HepG2 (cell line): ENCODE measurements at regions not wholly inside any gene's neighbourhood (a gene's known extent, or its start where the extent isn't known, plus 50 kb on each side); places are given as distances from the start of the nearest gene placed in this dataset.

Experiments
- BHLHE40 ChIP-seq: IDR thresholded peaks from 2 replicates; pipeline ENCODE4 v1.6.1; 2011; ENCODE audit warnings: low read length, improper control_type of control experiment
- EZH2 ChIP-seq: conservative IDR thresholded peaks from 2 replicates; pipeline ENCODE4 v1.6.1; 2012; ENCODE audit warnings: mild to moderate bottlenecking, low read depth, low read length, moderate library complexity
- GABPB1 ChIP-seq: IDR thresholded peaks from 2 replicates; pipeline ENCODE4 v1.6.1; 2016; ENCODE audit warnings: mild to moderate bottlenecking, missing genetic modification reagents, moderate library complexity, missing compliant biosample characterization
- HDAC2 ChIP-seq: sonication (generic); formaldehyde crosslinking; IDR thresholded peaks from 2 replicates; pipeline ENCODE4 v1.4.0; 2020; ENCODE audit warnings: missing genetic modification reagents
- HNF4G ChIP-seq, 2 experiments: sonication (generic) in 1 of 2; formaldehyde crosslinking in 1 of 2; IDR thresholded peaks; 2 replicates each; pipeline versions ENCODE4 v1.4.0 to v1.6.1; 2011 to 2020; ENCODE audit warnings: borderline replicate concordance in 2 of 2, low read depth in 2 of 2, mild to moderate bottlenecking in 2 of 2, low read length in 1 of 2, missing genetic modification reagents in 1 of 2, moderate library complexity in 1 of 2
- KAT8 ChIP-seq: IDR thresholded peaks from 2 replicates; pipeline ENCODE4 v1.6.1; 2016; ENCODE audit warnings: missing genetic modification reagents, missing compliant biosample characterization
- KLF9 ChIP-seq: IDR thresholded peaks from 2 replicates; pipeline ENCODE4 v1.6.1; 2016; ENCODE audit warnings: low read depth
- POLR2A ChIP-seq, 2 experiments: IDR thresholded peaks; 2 replicates each; pipeline ENCODE4 v1.6.1; 2011; ENCODE audit warnings: low read depth in 2 of 2, low read length in 2 of 2, mild to moderate bottlenecking in 1 of 2, moderate library complexity in 1 of 2; ENCODE audit not compliant: insufficient read depth in 1 of 2
- RAD51 ChIP-seq: fragments of 450-650 bp; IDR thresholded peaks from 2 replicates; pipeline ENCODE4 v1.6.1; 2016; ENCODE audit warnings: borderline replicate concordance
- TBX2 ChIP-seq: sonication (generic); formaldehyde crosslinking; IDR thresholded peaks from 2 replicates; pipeline ENCODE4 v1.5.0; 2020; ENCODE audit warnings: missing genetic modification reagents, mild to moderate bottlenecking, borderline replicate concordance
- ZNF33A ChIP-seq: sonication (generic); formaldehyde crosslinking; IDR thresholded peaks from 2 replicates; pipeline ENCODE4 v1.5.1; 2020; ENCODE audit warnings: missing genetic modification reagents, mild to moderate bottlenecking, moderate library complexity, borderline replicate concordance
- TF ChIP-seq, protein P1 (sequence below): IDR thresholded peaks from 2 replicates; pipeline ENCODE4 v1.6.1; 2012; ENCODE audit warnings: inconsistent platforms
- TF ChIP-seq, protein P2 (sequence below): IDR thresholded peaks from 2 replicates; pipeline ENCODE4 v1.6.1; 2016; ENCODE audit warnings: mild to moderate bottlenecking, missing biosample characterization, missing genetic modification reagents

DNA sequence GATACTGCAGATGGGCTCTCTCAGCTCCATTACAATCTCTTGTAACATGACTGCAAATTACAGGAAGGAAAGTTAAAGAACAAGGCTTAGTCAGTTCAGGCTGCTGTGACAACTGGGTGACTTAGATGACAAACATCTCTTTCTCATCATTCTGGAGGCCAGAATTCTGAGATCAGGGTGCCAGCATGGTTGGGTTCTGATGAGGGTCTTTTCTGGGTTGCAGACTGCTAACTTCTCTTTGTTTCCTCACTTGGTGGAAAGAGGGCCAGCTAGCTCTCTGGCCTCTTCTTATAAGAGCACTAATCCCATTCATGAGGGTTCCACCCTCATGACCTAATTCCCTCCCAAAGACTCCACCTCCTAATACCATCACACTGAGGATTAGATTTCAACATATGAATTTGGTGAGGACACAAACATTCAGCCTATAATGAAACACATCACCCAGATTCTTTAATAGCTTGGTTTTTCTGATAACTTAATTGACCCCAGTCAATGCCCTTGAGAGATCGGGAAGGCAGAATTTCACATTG lies 73.6 kb upstream of the MAMDC2 start:
- no peak for TF ChIP-seq TBX2
- no peak for TF ChIP-seq KLF9 (CRISPR knock-in tag)
- TF ChIP-seq, protein P1, sequence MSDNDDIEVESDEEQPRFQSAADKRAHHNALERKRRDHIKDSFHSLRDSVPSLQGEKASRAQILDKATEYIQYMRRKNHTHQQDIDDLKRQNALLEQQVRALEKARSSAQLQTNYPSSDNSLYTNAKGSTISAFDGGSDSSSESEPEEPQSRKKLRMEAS, result no peak
- TF ChIP-seq GABPB1, result no peak
- TF ChIP-seq ZNF33A (CRISPR knock-in tag), result no peak
- no peak for TF ChIP-seq RAD51
- TF ChIP-seq, protein P2, sequence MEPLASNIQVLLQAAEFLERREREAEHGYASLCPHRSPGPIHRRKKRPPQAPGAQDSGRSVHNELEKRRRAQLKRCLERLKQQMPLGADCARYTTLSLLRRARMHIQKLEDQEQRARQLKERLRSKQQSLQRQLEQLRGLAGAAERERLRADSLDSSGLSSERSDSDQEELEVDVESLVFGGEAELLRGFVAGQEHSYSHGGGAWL (CRISPR knock-in tag), result no peak
- no peak for TF ChIP-seq EZH2
- no peak for TF ChIP-seq KAT8 (CRISPR knock-in tag)
- TF ChIP-seq HDAC2, result no peak
- TF ChIP-seq POLR2A (IDR thresholded peaks at IDR 0.05; ENCODE audit: insufficient read depth in 1 of 2, low read depth in 2 of 2, low read length in 2 of 2), result no peak
- no peak for TF ChIP-seq BHLHE40
- TF ChIP-seq HNF4G (IDR thresholded peaks at IDR 0.05; ENCODE audit: borderline replicate concordance, low read depth, low read length), result no peak
- TF ChIP-seq HNF4G (CRISPR knock-in tag; IDR thresholded peaks at IDR 0.05; ENCODE audit: borderline replicate concordance, low read depth), result no peak
